NT2/D1 (cell line): ENCODE measurements at regions not wholly inside any gene's neighbourhood (a gene's known extent, or its start where the extent isn't known, plus 50 kb on each side); places are given as distances from the start of the nearest gene placed in this dataset.

Experiments
- DNase-seq: peaks from one replicate; pipeline ENCODE4 v3.0.0-alpha.2; 2011; ENCODE audit warnings: low read depth, low spot score
- H3K27me3 ChIP-seq: 2 replicates; pipeline ENCODE4 v1.6.0; 2011; ENCODE audit warnings: mild to moderate bottlenecking; ENCODE audit not compliant: insufficient read length, insufficient read depth
- H3K36me3 ChIP-seq: 2 replicates; pipeline ENCODE4 v1.6.1; 2011; ENCODE audit warnings: mild to moderate bottlenecking, low read length, mixed read lengths; ENCODE audit not compliant: insufficient read depth, insufficient read length
- H3K4me1 ChIP-seq: 2 replicates; pipeline ENCODE4 v1.5.1; 2011; ENCODE audit not compliant: insufficient read depth, insufficient read length
- H3K4me3 ChIP-seq: 2 replicates; pipeline ENCODE4 v1.5.1; 2011; ENCODE audit warnings: low read depth; ENCODE audit not compliant: insufficient read length
- H3K9ac ChIP-seq: 2 replicates; pipeline ENCODE4 v1.6.0; 2011; ENCODE audit warnings: low read depth; ENCODE audit not compliant: insufficient read length
- H3K9me3 ChIP-seq: 2 replicates; pipeline ENCODE4 v1.5.1; 2011; ENCODE audit warnings: mild to moderate bottlenecking, low read length; ENCODE audit not compliant: insufficient read depth
- SUZ12 ChIP-seq: IDR thresholded peaks from 2 replicates; pipeline ENCODE4 v1.6.1; 2011; ENCODE audit not compliant: insufficient read length, insufficient read depth; ENCODE audit errors: extremely low read depth
- YY1 ChIP-seq: IDR thresholded peaks from 2 replicates; pipeline ENCODE4 v1.6.1; 2011; ENCODE audit not compliant: insufficient read length, insufficient read depth
- ZNF274 ChIP-seq: IDR thresholded peaks from 2 replicates; pipeline ENCODE4 v1.6.1; 2011; ENCODE audit warnings: mild to moderate bottlenecking, low read depth, low read length

- TF ChIP-seq YY1 (no peak), ZNF274 (no peak), SUZ12 (no peak)
- Histone ChIP-seq H3K9me3 (peaks cover 6% of the 10 kb centered on the region; the same call in 1 of the 2 replicates), H3K36me3 (no peaks in the 10 kb centered on the region), H3K9ac (no peak overlapping the region), H3K27me3 (no peaks in the 10 kb centered on the region), H3K4me3 (no peak overlapping the region), H3K4me1 (no peaks in the 10 kb centered on the region)
- DNase-seq, result no peak
These were observed 178.0 kb upstream of the DAPK1 start for GRCh38 chr9:87319656-87320055.

GRCh38 chr9:87320146-87320884 lies 177.4 kb upstream of the DAPK1 start:
- Histone ChIP-seq H3K9ac (no peak overlapping the region), H3K9me3 (peaks cover 6% of the 10 kb centered on the region; the same call in 1 of the 2 replicates), H3K27me3 (no peaks in the 10 kb centered on the region), H3K36me3 (no peaks in the 10 kb centered on the region), H3K4me1 (no peaks in the 10 kb centered on the region), H3K4me3 (no peak overlapping the region)
- TF ChIP-seq YY1 (no peak), SUZ12 (no peak), ZNF274 (no peak)
- DNase-seq, result no peak

GRCh38 chr9:87322840-87323635 lies 174.6 kb upstream of the DAPK1 start:
- Histone ChIP-seq H3K4me1 (no peaks in the 10 kb centered on the region), H3K27me3 (no peaks in the 10 kb centered on the region), H3K4me3 (no peak overlapping the region), H3K9me3 (no peaks in the 10 kb centered on the region), H3K36me3 (no peaks in the 10 kb centered on the region), H3K9ac (no peak overlapping the region)
- DNase-seq, result no peak
- no peak for TF ChIP-seq SUZ12
- no peak for TF ChIP-seq YY1
- no peak for TF ChIP-seq ZNF274

GRCh38 chr9:87323928-87324327 lies 173.7 kb upstream of the DAPK1 start:
- no peak for DNase-seq
- Histone ChIP-seq H3K36me3 (no peaks in the 10 kb centered on the region), H3K9ac (no peak overlapping the region), H3K4me3 (no peak overlapping the region), H3K9me3 (no peaks in the 10 kb centered on the region), H3K27me3 (no peaks in the 10 kb centered on the region), H3K4me1 (no peaks in the 10 kb centered on the region)
- no peak for TF ChIP-seq YY1
- no peak for TF ChIP-seq ZNF274
- no peak for TF ChIP-seq SUZ12

GRCh38 chr9:87324613-87325194 lies 173.0 kb upstream of the DAPK1 start:
- Histone ChIP-seq H3K27me3 (no peaks in the 10 kb centered on the region), H3K36me3 (no peaks in the 10 kb centered on the region), H3K4me3 (no peak overlapping the region), H3K9me3 (no peaks in the 10 kb centered on the region), H3K9ac (no peak overlapping the region), H3K4me1 (no peaks in the 10 kb centered on the region)
- TF ChIP-seq SUZ12 (no peak), ZNF274 (no peak), YY1 (no peak)
- no peak for DNase-seq

GRCh38 chr9:87327575-87328125 lies 170.0 kb upstream of the DAPK1 start:
- Histone ChIP-seq H3K4me1 (no peaks in the 10 kb centered on the region), H3K9me3 (peaks cover 23% of the 10 kb centered on the region), H3K36me3 (no peaks in the 10 kb centered on the region), H3K9ac (no peak overlapping the region), H3K4me3 (no peak overlapping the region), H3K27me3 (no peaks in the 10 kb centered on the region)
- no peak for TF ChIP-seq ZNF274
- no peak for TF ChIP-seq YY1
- no peak for TF ChIP-seq SUZ12
- no peak for DNase-seq

- Histone ChIP-seq H3K36me3 (no peaks in the 10 kb centered on the region), H3K9me3 (peaks cover 23% of the 10 kb centered on the region), H3K9ac (no peak overlapping the region), H3K27me3 (no peaks in the 10 kb centered on the region), H3K4me3 (no peak overlapping the region), H3K4me1 (no peaks in the 10 kb centered on the region)
- no peak for DNase-seq
- no peak for TF ChIP-seq YY1
- TF ChIP-seq SUZ12, result no peak
These were observed 163.9 kb upstream of the DAPK1 start for GRCh38 chr9:87333802-87334201.
